ENCODE measurements at regions not wholly inside any gene's neighbourhood (a gene's known extent, or its start where the extent isn't known, plus 50 kb on each side); places are given as distances from the start of the nearest gene placed in this dataset.

- no TSS peak for BruUV-seq (replicated peaks)
- intact Hi-C loops (cut with micrococcal nuclease) = no loop called here
- Histone ChIP-seq H3K36me3 (ENCODE audit: control insufficient read depth in 1 of 2, insufficient read depth in 2 of 2, low read length in 2 of 2) (no peaks in the 10 kb centered on the region), H3K9me2 (ENCODE audit: insufficient read depth) (no peaks in the 10 kb centered on the region), H3K27me3 (ENCODE audit: insufficient read depth, low read length) (no peaks in the 10 kb centered on the region), H3K27ac (ENCODE audit: low read depth, low read length) (no peak overlapping the region), H4K20me1 (ENCODE audit: insufficient read depth) (no peaks in the 10 kb centered on the region), H2AFZ (ENCODE audit: low read depth, low read length, poor library complexity, severe bottlenecking) (no peak overlapping the region), H3K4me1 (ENCODE audit: control insufficient read depth in 1 of 2, insufficient read depth in 2 of 2, low read length in 2 of 2) (no peaks in the 10 kb centered on the region), H3K9ac (ENCODE audit: low read length) (no peak overlapping the region), H3K9me3 (ENCODE audit: control insufficient read depth in 1 of 2, insufficient read depth in 1 of 2, low read depth in 1 of 2, low read length in 2 of 2) (no peaks in the 10 kb centered on the region), H3K4me2 (ENCODE audit: low read length) (no peak overlapping the region), H3K4me3 (replicated peaks in 1 of 2; ENCODE audit: low read depth in 1 of 2, low read length in 2 of 2) (no peak overlapping the region), H3K79me2 (ENCODE audit: insufficient read depth, low read length) (no peaks in the 10 kb centered on the region)
- POLR2A ChIA-PET = no interaction called here
- CTCF ChIA-PET = no interaction called here
- RAD21 ChIA-PET (ENCODE audit: low non-redundant PET in 1 of 2, low total read pairs in 2 of 2, uncharacterized antibody in 2 of 2, unreplicated experiment in 2 of 2) = no interaction called here
- ATAC-seq (no peak), DNase-seq (ENCODE audit: low read depth, low spot score) (no peak)
- TF ChIP-seq POLR2A (IDR thresholded peaks at IDR 0.05; ENCODE audit: borderline replicate concordance, extremely low read depth, insufficient read depth, insufficient read length) (no peak), FOSL1 (IDR thresholded peaks at IDR 0.05; ENCODE audit: low read depth) (no peak)
These were observed 113.3 kb upstream of the C1GALT1C1 start for GRCh38 chrX:120742946-120743665.

GRCh38 chrX:120741452-120741851 lies 111.6 kb upstream of the C1GALT1C1 start:
- BruUV-seq (replicated peaks) = no TSS peak
- no peak overlapping the region for H3K9ac ChIP-seq (ENCODE audit: low read length)
- no peak for TF ChIP-seq POLR2A (IDR thresholded peaks at IDR 0.05; ENCODE audit: borderline replicate concordance, extremely low read depth, insufficient read depth, insufficient read length)
- TF ChIP-seq SRF (IDR thresholded peaks at IDR 0.05; ENCODE audit: low read depth) = no peak
- TF ChIP-seq TCF7L2 (IDR thresholded peaks at IDR 0.05; ENCODE audit: borderline replicate concordance, extremely low read depth, insufficient read depth, insufficient read length) = no peak
- no peak for TF ChIP-seq POLR2AphosphoS5 (IDR thresholded peaks at IDR 0.05; ENCODE audit: low read depth, low read length)
- TF ChIP-seq CEBPB (IDR thresholded peaks at IDR 0.05; ENCODE audit: low read depth) = no peak
- no peak for TF ChIP-seq ELF1 (IDR thresholded peaks at IDR 0.05; ENCODE audit: borderline replicate concordance, low read depth)
- TF ChIP-seq REST (IDR thresholded peaks at IDR 0.05; ENCODE audit: low read depth) = no peak
- no peak for TF ChIP-seq ATF3 (IDR thresholded peaks at IDR 0.05)
- TF ChIP-seq EGR1 (IDR thresholded peaks at IDR 0.05; ENCODE audit: low read depth) = no peak
- no peak for TF ChIP-seq CBX3 (IDR thresholded peaks at IDR 0.05; ENCODE audit: low read depth)
- intact Hi-C loops (cut with micrococcal nuclease) = no loop called here
- H3K27ac ChIP-seq (ENCODE audit: low read depth, low read length) = no peak overlapping the region
- no peaks in the 10 kb centered on the region for H3K79me2 ChIP-seq (ENCODE audit: insufficient read depth, low read length)
- no peaks in the 10 kb centered on the region for H3K27me3 ChIP-seq (ENCODE audit: insufficient read depth, low read length)
- no peaks in the 10 kb centered on the region for H3K9me3 ChIP-seq (ENCODE audit: control insufficient read depth in 1 of 2, insufficient read depth in 1 of 2, low read depth in 1 of 2, low read length in 2 of 2)
- no peak overlapping the region for H3K4me3 ChIP-seq (replicated peaks in 1 of 2; ENCODE audit: low read depth in 1 of 2, low read length in 2 of 2)
- POLR2A ChIA-PET = no interaction called here
- DNase-seq (ENCODE audit: low read depth, low spot score) (no peak), ATAC-seq (no peak)
- H4K20me1 ChIP-seq (ENCODE audit: insufficient read depth) = no peaks in the 10 kb centered on the region
- RAD21 ChIA-PET (ENCODE audit: low non-redundant PET in 1 of 2, low total read pairs in 2 of 2, uncharacterized antibody in 2 of 2, unreplicated experiment in 2 of 2) = no interaction called here
- CTCF ChIA-PET = no interaction called here
- H3K9me2 ChIP-seq (ENCODE audit: insufficient read depth) = no peaks in the 10 kb centered on the region
- peaks cover 0 to 11% of the 10 kb centered on the region in 2 experiments; a peak in 2 of 4 replicates for H3K4me1 ChIP-seq (ENCODE audit: control insufficient read depth in 1 of 2, insufficient read depth in 2 of 2, low read length in 2 of 2)
- no peak overlapping the region for H2AFZ ChIP-seq (ENCODE audit: low read depth, low read length, poor library complexity, severe bottlenecking)
- H3K36me3 ChIP-seq (ENCODE audit: control insufficient read depth in 1 of 2, insufficient read depth in 2 of 2, low read length in 2 of 2) = no peaks in the 10 kb centered on the region
- H3K4me2 ChIP-seq (ENCODE audit: low read length) = no peak overlapping the region

Data from HCT116 (cell line).